Peyer's patch (tissue), 4 donors: ENCODE measurements at regions not wholly inside any gene's neighbourhood (a gene's known extent, or its start where the extent isn't known, plus 50 kb on each side); places are given as distances from the start of the nearest gene placed in this dataset.

ENCODE experiments used
- POLR2A ChIP-seq, 2 donors: fragments of 450-650 bp; IDR thresholded peaks; one replicate each; pipeline ENCODE4 v1.5.1; 2017; ENCODE audit warnings: antibody characterized with exemption in 2 of 2, mild to moderate bottlenecking in 2 of 2, moderate library complexity in 2 of 2
- TF ChIP-seq, protein P1 (sequence below), 6 experiments: fragments of 450-650 bp in 4 of 6; fragments of 200-600 bp in 2 of 6; sonication (generic) in 1 of 6; IDR thresholded peaks; one replicate each; pipeline ENCODE4 v1.5.1; 2017 to 2019; ENCODE audit warnings: antibody characterized with exemption in 6 of 6, mild to moderate bottlenecking in 3 of 6, moderate library complexity in 1 of 6

- TF ChIP-seq, protein P1, sequence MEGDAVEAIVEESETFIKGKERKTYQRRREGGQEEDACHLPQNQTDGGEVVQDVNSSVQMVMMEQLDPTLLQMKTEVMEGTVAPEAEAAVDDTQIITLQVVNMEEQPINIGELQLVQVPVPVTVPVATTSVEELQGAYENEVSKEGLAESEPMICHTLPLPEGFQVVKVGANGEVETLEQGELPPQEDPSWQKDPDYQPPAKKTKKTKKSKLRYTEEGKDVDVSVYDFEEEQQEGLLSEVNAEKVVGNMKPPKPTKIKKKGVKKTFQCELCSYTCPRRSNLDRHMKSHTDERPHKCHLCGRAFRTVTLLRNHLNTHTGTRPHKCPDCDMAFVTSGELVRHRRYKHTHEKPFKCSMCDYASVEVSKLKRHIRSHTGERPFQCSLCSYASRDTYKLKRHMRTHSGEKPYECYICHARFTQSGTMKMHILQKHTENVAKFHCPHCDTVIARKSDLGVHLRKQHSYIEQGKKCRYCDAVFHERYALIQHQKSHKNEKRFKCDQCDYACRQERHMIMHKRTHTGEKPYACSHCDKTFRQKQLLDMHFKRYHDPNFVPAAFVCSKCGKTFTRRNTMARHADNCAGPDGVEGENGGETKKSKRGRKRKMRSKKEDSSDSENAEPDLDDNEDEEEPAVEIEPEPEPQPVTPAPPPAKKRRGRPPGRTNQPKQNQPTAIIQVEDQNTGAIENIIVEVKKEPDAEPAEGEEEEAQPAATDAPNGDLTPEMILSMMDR (IDR thresholded peaks at IDR 0.05) = no peak
- no peak for TF ChIP-seq POLR2A (IDR thresholded peaks at IDR 0.05)
These were observed 105.1 kb downstream of the NUFIP1 start for GRCh38 chr13:44884076-44884729.
